ENCODE measurements at regions not wholly inside any gene's neighbourhood (a gene's known extent, or its start where the extent isn't known, plus 50 kb on each side); places are given as distances from the start of the nearest gene placed in this dataset.

GRCh38 chr17:77453613-77454241 is 313.0 kb downstream of the SEC14L1 start:
- Mint-ChIP-seq H3K4me1 (peaks cover 79% of the 10 kb centered on the region), H3K4me3 (peak overlapping the region; percentile 93), H3K36me3 (ENCODE audit: insufficient read depth) (peaks cover 37% of the 10 kb centered on the region), H3K9me3 (no peaks in the 10 kb centered on the region), H3K27ac (ENCODE audit: low read depth) (peak overlapping the region; percentile 96), H3K27me3 (no peaks in the 10 kb centered on the region)
- ATAC-seq (replicated peaks; ENCODE audit: extremely low read depth, poor library complexity, severe bottlenecking) (peak; percentile 50), DNase-seq (ENCODE audit: low spot score in 2 of 2) (no peak)

- Mint-ChIP-seq H3K4me1 (peaks cover 80% of the 10 kb centered on the region), H3K27ac (ENCODE audit: low read depth) (peak overlapping the region; percentile 96), H3K27me3 (no peaks in the 10 kb centered on the region), H3K4me3 (peak overlapping the region; percentile 93), H3K9me3 (no peaks in the 10 kb centered on the region), H3K36me3 (ENCODE audit: insufficient read depth) (peaks cover 41% of the 10 kb centered on the region)
- no peak for DNase-seq (ENCODE audit: low spot score in 2 of 2)
- no peak for ATAC-seq (replicated peaks; ENCODE audit: extremely low read depth, poor library complexity, severe bottlenecking)
These were observed 313.7 kb downstream of the SEC14L1 start for GRCh38 chr17:77454242-77455095.

- H3K4me3 Mint-ChIP-seq: peak overlapping the region; percentile 93
- H3K4me1 Mint-ChIP-seq: peaks cover 82% of the 10 kb centered on the region
- no peaks in the 10 kb centered on the region for H3K9me3 Mint-ChIP-seq
- ATAC-seq (replicated peaks; ENCODE audit: extremely low read depth, poor library complexity, severe bottlenecking) (no peak), DNase-seq (ENCODE audit: low spot score in 2 of 2) (no peak)
- H3K27ac Mint-ChIP-seq (ENCODE audit: low read depth): peak overlapping the region; percentile 96
- no peaks in the 10 kb centered on the region for H3K27me3 Mint-ChIP-seq
- H3K36me3 Mint-ChIP-seq (ENCODE audit: insufficient read depth): peaks cover 43% of the 10 kb centered on the region
These were observed 314.5 kb downstream of the SEC14L1 start for GRCh38 chr17:77455111-77455890.

GRCh38 chr17:77455891-77456260 is 315.1 kb downstream of the SEC14L1 start:
- peak overlapping the region; percentile 96 for H3K27ac Mint-ChIP-seq (ENCODE audit: low read depth)
- H3K36me3 Mint-ChIP-seq (ENCODE audit: insufficient read depth): peaks cover 42% of the 10 kb centered on the region
- ATAC-seq (replicated peaks; ENCODE audit: extremely low read depth, poor library complexity, severe bottlenecking): no peak
- DNase-seq (ENCODE audit: low spot score in 2 of 2): no peak
- peak overlapping the region; percentile 93 for H3K4me3 Mint-ChIP-seq
- H3K9me3 Mint-ChIP-seq: no peaks in the 10 kb centered on the region
- H3K4me1 Mint-ChIP-seq: peaks cover 82% of the 10 kb centered on the region
- no peaks in the 10 kb centered on the region for H3K27me3 Mint-ChIP-seq

GRCh38 chr17:77456271-77456950 is 315.6 kb downstream of the SEC14L1 start:
- H3K27ac Mint-ChIP-seq (ENCODE audit: low read depth): peak overlapping the region; percentile 96
- peaks cover 82% of the 10 kb centered on the region for H3K4me1 Mint-ChIP-seq
- DNase-seq (ENCODE audit: low spot score in 2 of 2) (no peak), ATAC-seq (replicated peaks; ENCODE audit: extremely low read depth, poor library complexity, severe bottlenecking) (peak; percentile 10)
- peaks cover 40% of the 10 kb centered on the region for H3K36me3 Mint-ChIP-seq (ENCODE audit: insufficient read depth)
- no peaks in the 10 kb centered on the region for H3K27me3 Mint-ChIP-seq
- H3K9me3 Mint-ChIP-seq: no peaks in the 10 kb centered on the region
- peak overlapping the region; percentile 93 for H3K4me3 Mint-ChIP-seq

GRCh38 chr17:77456951-77457548 is 316.3 kb downstream of the SEC14L1 start:
- H3K4me3 Mint-ChIP-seq: peak overlapping the region; percentile 93
- H3K27ac Mint-ChIP-seq (ENCODE audit: low read depth): peak overlapping the region; percentile 96
- no peaks in the 10 kb centered on the region for H3K9me3 Mint-ChIP-seq
- no peak for DNase-seq (ENCODE audit: low spot score in 2 of 2)
- H3K4me1 Mint-ChIP-seq: peaks cover 87% of the 10 kb centered on the region
- H3K27me3 Mint-ChIP-seq: no peaks in the 10 kb centered on the region
- H3K36me3 Mint-ChIP-seq (ENCODE audit: insufficient read depth): peaks cover 38% of the 10 kb centered on the region
- no peak for ATAC-seq (replicated peaks; ENCODE audit: extremely low read depth, poor library complexity, severe bottlenecking)

- Mint-ChIP-seq H3K27me3 (no peaks in the 10 kb centered on the region), H3K36me3 (ENCODE audit: insufficient read depth) (peaks cover 40% of the 10 kb centered on the region), H3K9me3 (no peaks in the 10 kb centered on the region), H3K4me1 (peaks cover 87% of the 10 kb centered on the region), H3K27ac (ENCODE audit: low read depth) (peak overlapping the region; percentile 96), H3K4me3 (peak overlapping the region; percentile 93)
- no peak for DNase-seq (ENCODE audit: low spot score in 2 of 2)
- ATAC-seq (replicated peaks; ENCODE audit: extremely low read depth, poor library complexity, severe bottlenecking): peak; percentile 5
These were observed 316.9 kb downstream of the SEC14L1 start for GRCh38 chr17:77457572-77458201.

GRCh38 chr17:77458202-77459017 is 317.6 kb downstream of the SEC14L1 start:
- peaks cover 40% of the 10 kb centered on the region for H3K36me3 Mint-ChIP-seq (ENCODE audit: insufficient read depth)
- H3K9me3 Mint-ChIP-seq: no peaks in the 10 kb centered on the region
- H3K4me1 Mint-ChIP-seq: peaks cover 87% of the 10 kb centered on the region
- no peak for ATAC-seq (replicated peaks; ENCODE audit: extremely low read depth, poor library complexity, severe bottlenecking)
- peak overlapping the region; percentile 96 for H3K27ac Mint-ChIP-seq (ENCODE audit: low read depth)
- H3K27me3 Mint-ChIP-seq: no peaks in the 10 kb centered on the region
- no peak for DNase-seq (ENCODE audit: low spot score in 2 of 2)
- peak overlapping the region; percentile 93 for H3K4me3 Mint-ChIP-seq

GRCh38 chr17:77459018-77459755 is 318.4 kb downstream of the SEC14L1 start:
- no peak for ATAC-seq (replicated peaks; ENCODE audit: extremely low read depth, poor library complexity, severe bottlenecking)
- Mint-ChIP-seq H3K36me3 (ENCODE audit: insufficient read depth) (peaks cover 37% of the 10 kb centered on the region), H3K9me3 (no peaks in the 10 kb centered on the region), H3K4me1 (peaks cover 81% of the 10 kb centered on the region), H3K4me3 (peak overlapping the region; percentile 93), H3K27me3 (no peaks in the 10 kb centered on the region), H3K27ac (ENCODE audit: low read depth) (peak overlapping the region; percentile 96)
- no peak for DNase-seq (ENCODE audit: low spot score in 2 of 2)

- Mint-ChIP-seq H3K27ac (ENCODE audit: low read depth) (peak overlapping the region; percentile 96), H3K36me3 (ENCODE audit: insufficient read depth) (peaks cover 38% of the 10 kb centered on the region), H3K4me3 (peak overlapping the region; percentile 93), H3K27me3 (no peaks in the 10 kb centered on the region), H3K4me1 (peaks cover 80% of the 10 kb centered on the region), H3K9me3 (no peaks in the 10 kb centered on the region)
- ATAC-seq (replicated peaks; ENCODE audit: extremely low read depth, poor library complexity, severe bottlenecking) (no peak), DNase-seq (ENCODE audit: low spot score in 2 of 2) (no peak)
These were observed 319.8 kb downstream of the SEC14L1 start for GRCh38 chr17:77460514-77461046.
